Hepatocyte (in vitro differentiated cells): ENCODE measurements at regions not wholly inside any gene's neighbourhood (a gene's known extent, or its start where the extent isn't known, plus 50 kb on each side); places are given as distances from the start of the nearest gene placed in this dataset.
"Not testable (repeated sequence)": the region's sequence is repeated elsewhere in the genome, so short reads cannot be mapped to it uniquely, and the experiment has no call there.

Experiments
- CTCF ChIP-seq: fragments of 200-600 bp; sonication (generic); IDR thresholded peaks from 2 replicates; pipeline ENCODE4 v1.5.1; 2016; ENCODE audit warnings: antibody characterized with exemption, mild to moderate bottlenecking; ENCODE audit not compliant: poor library complexity
- EZH2 ChIP-seq: fragments of 200-600 bp; sonication (generic); IDR thresholded peaks from 2 replicates; pipeline ENCODE4 v1.6.1; 2016; ENCODE audit warnings: antibody characterized with exemption, mild to moderate bottlenecking, borderline replicate concordance
- EZH2phosphoT487 ChIP-seq: fragments of 200-600 bp; sonication (generic); IDR thresholded peaks from one replicate; pipeline ENCODE4 v1.6.1; 2018; ENCODE audit warnings: antibody characterized with exemption, mild to moderate bottlenecking, low read depth, moderate library complexity; ENCODE audit not compliant: unreplicated experiment, severe bottlenecking

DNA sequence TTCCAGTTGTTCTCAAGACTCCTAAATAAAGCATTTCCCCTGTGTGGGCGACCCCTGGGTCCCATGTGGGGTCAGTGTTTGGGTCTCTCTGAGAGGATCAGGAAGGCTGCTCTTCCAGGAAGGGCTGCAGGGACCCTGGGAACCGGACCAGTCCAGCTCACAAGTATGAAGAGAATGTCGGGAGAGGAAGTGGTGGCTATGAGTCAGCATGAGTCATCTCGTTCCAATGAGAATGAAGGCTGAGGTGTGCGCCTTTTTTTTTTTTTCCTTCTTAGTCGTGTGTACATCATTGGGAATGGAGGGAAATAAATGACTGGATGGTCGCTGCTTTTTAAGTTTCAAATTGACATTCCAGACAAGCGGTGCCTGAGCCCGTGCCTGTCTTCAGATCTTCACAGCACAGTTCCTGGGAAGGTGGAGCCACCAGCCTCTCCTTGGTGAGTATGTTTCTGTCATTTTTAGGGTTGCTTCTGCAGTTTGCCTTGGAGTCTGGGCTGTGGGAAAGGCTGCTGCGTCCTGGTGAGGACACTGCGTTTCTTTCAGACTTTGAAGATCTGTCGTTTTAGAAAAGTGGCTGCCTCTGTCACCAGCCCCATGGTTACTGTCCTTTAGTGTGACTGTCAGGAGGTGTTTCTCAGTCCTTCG is 292.6 kb upstream of the PLGLB2 start:
- TF ChIP-seq CTCF, EZH2, EZH2phosphoT487: not testable (repeated sequence)
